ENCODE measurements at regions not wholly inside any gene's neighbourhood (a gene's known extent, or its start where the extent isn't known, plus 50 kb on each side); places are given as distances from the start of the nearest gene placed in this dataset.
"Not testable (repeated sequence)": the region's sequence is repeated elsewhere in the genome, so short reads cannot be mapped to it uniquely, and the experiment has no call there.

GRCh38 chr4:24177443-24177842 lies 287.6 kb upstream of the PPARGC1A start:
- TF ChIP-seq CTCF, EP300 (IDR thresholded peaks at IDR 0.05): not testable (repeated sequence)

All from suprapubic skin (tissue), 3 donors.